ENCODE measurements at regions not wholly inside any gene's neighbourhood (a gene's known extent, or its start where the extent isn't known, plus 50 kb on each side); places are given as distances from the start of the nearest gene placed in this dataset.

- Histone ChIP-seq H3K27ac (no peak overlapping the region), H3K27me3 (no peaks in the 10 kb centered on the region), H3K4me3 (no peak overlapping the region), H3K4me1 (peaks cover 0 to 11% (median 0%) of the 10 kb centered on the region in 12 donors), H3K9me3 (peaks cover 0 to 11% (median 0%) of the 10 kb centered on the region in 12 donors), H3K36me3 (no peaks in the 10 kb centered on the region)
- intact Hi-C loops (cut with DNase I), result no loop called here
- no peak for ATAC-seq
- DNase-seq, result no peak
- WGBS, 4 donors, result 43 to 64% (median 50%) methylated on average over 2 of the region's 2 CpGs
- TF ChIP-seq POLR2A (IDR thresholded peaks at IDR 0.05) (no peak), CTCF (IDR thresholded peaks at IDR 0.05) (no peak)
Observed at GRCh38 chr21:15437883-15438282, 291.9 kb upstream of the USP25 start.

- no peak overlapping the region for H3K27ac ChIP-seq
- no peak for ATAC-seq
- H3K4me1 ChIP-seq, result peaks cover 0 to 29% (median 0%) of the 10 kb centered on the region in 12 donors
- peaks cover 0 to 2% (median 0%) of the 10 kb centered on the region in 12 donors for H3K9me3 ChIP-seq
- H3K27me3 ChIP-seq, result no peaks in the 10 kb centered on the region
- DNase-seq, result no peak
- no peak overlapping the region for H3K4me3 ChIP-seq
- WGBS, 4 donors, result 83 to 96% (median 87%) methylated on average over 1 of the region's 1 CpG
- no peak for TF ChIP-seq CTCF (IDR thresholded peaks at IDR 0.05)
- no peak for TF ChIP-seq POLR2A (IDR thresholded peaks at IDR 0.05)
- no peaks in the 10 kb centered on the region for H3K36me3 ChIP-seq
- intact Hi-C loops (cut with DNase I), result no loop called here
Observed at GRCh38 chr21:15439726-15440125, 290.1 kb upstream of the USP25 start.

- Histone ChIP-seq H3K4me3 (no peak overlapping the region), H3K27me3 (no peaks in the 10 kb centered on the region), H3K9me3 (no peaks in the 10 kb centered on the region), H3K36me3 (no peaks in the 10 kb centered on the region), H3K4me1 (peaks cover 0 to 43% (median 0%) of the 10 kb centered on the region in 12 donors), H3K27ac (no peak overlapping the region)
- no peak for ATAC-seq
- no peak for DNase-seq
- 51 to 60% (median 58%) methylated on average over 3 of the region's 3 CpGs for WGBS, 4 donors
- intact Hi-C loops (cut with DNase I), result no loop called here
- TF ChIP-seq POLR2A (IDR thresholded peaks at IDR 0.05) (no peak), CTCF (IDR thresholded peaks at IDR 0.05) (no peak)
Observed at GRCh38 chr21:15441060-15441493, 288.7 kb upstream of the USP25 start.

- TF ChIP-seq POLR2A (IDR thresholded peaks at IDR 0.05), result no peak
- no peak for TF ChIP-seq CTCF (IDR thresholded peaks at IDR 0.05)
- ATAC-seq (no peak), DNase-seq (no peak)
- Histone ChIP-seq H3K36me3 (no peaks in the 10 kb centered on the region), H3K4me3 (no peak overlapping the region), H3K4me1 (peaks cover 0 to 43% (median 0%) of the 10 kb centered on the region in 12 donors), H3K27ac (no peak overlapping the region), H3K9me3 (peaks cover 0 to 5% (median 0%) of the 10 kb centered on the region in 12 donors), H3K27me3 (no peaks in the 10 kb centered on the region)
- intact Hi-C loops (cut with DNase I), result no loop called here
Observed at GRCh38 chr21:15441992-15442391, 287.8 kb upstream of the USP25 start.

Measured in heart left ventricle (tissue), 16 donors.